Mucosa of descending colon (tissue), 3 donors: ENCODE measurements at regions not wholly inside any gene's neighbourhood (a gene's known extent, or its start where the extent isn't known, plus 50 kb on each side); places are given as distances from the start of the nearest gene placed in this dataset.

Source experiments
- ATAC-seq: fragments of 200-7000 bp; cut with Tn5 transposase; one replicate; pipeline ENCODE4 v1.9.1; 2020; ENCODE audit warnings: mild to moderate bottlenecking, moderate library complexity
- DNase-seq, 3 donors: peaks; one replicate each; pipeline ENCODE4 v3.0.0-alpha.2; 2020
- H3K36me3 ChIP-seq: fragments of 200-600 bp; one replicate; pipeline ENCODE4 v1.8.0; 2021; ENCODE audit warnings: low read depth, mild to moderate bottlenecking
- H3K4me1 ChIP-seq: fragments of 200-600 bp; one replicate; pipeline ENCODE4 v1.8.0; 2021; ENCODE audit warnings: low read depth, mild to moderate bottlenecking
- H3K4me3 ChIP-seq: fragments of 200-600 bp; one replicate; pipeline ENCODE4 v1.8.0; 2021; ENCODE audit warnings: mild to moderate bottlenecking
- H3K9me3 ChIP-seq: fragments of 200-600 bp; one replicate; pipeline ENCODE4 v1.8.0; 2021; ENCODE audit warnings: mild to moderate bottlenecking
- CTCF ChIP-seq: fragments of 200-600 bp; IDR thresholded peaks from one replicate; pipeline ENCODE4 v1.8.0; 2022; ENCODE audit warnings: antibody characterized with exemption, mild to moderate bottlenecking
- intact Hi-C, 2 donors: fragments of 100-400 bp; cut with DNase I in 1 of 2; cut with micrococcal nuclease in 1 of 2; formaldehyde crosslinking; loops; one replicate each; pipeline versions ENCODE4 v1.11.0 to v1.11.1; 2022; cut with DNase I, micrococcal nuclease
- donor health status: DM: no; HTN: no; CAD: no; lungs with moderate emphysema.
- donor health status: DM: no; HTN: no; CAD: no.
- donor health status: DM: no; HTN: yes; CAD: no.

GRCh38 chr17:77809814-77810213, 148.7 kb upstream of the TNRC6C start:
- Histone ChIP-seq H3K9me3 (no peaks in the 10 kb centered on the region), H3K36me3 (no peaks in the 10 kb centered on the region), H3K4me3 (no peak overlapping the region), H3K4me1 (no peaks in the 10 kb centered on the region)
- ATAC-seq, result no peak
- intact Hi-C loops, result no loop called here
- no peak for TF ChIP-seq CTCF
- no peak for DNase-seq

GRCh38 chr17:77810536-77810935, 148.0 kb upstream of the TNRC6C start:
- intact Hi-C loops, result no loop called here
- no peak for DNase-seq

GRCh38 chr17:77811521-77811920, 147.0 kb upstream of the TNRC6C start:
- intact Hi-C loops, result no loop called here
- H3K4me3 ChIP-seq, result no peak overlapping the region
- H3K36me3 ChIP-seq, result no peaks in the 10 kb centered on the region
- no peaks in the 10 kb centered on the region for H3K9me3 ChIP-seq
- TF ChIP-seq CTCF, result no peak
- DNase-seq (no peak), ATAC-seq (no peak)
- H3K4me1 ChIP-seq, result no peaks in the 10 kb centered on the region

More at GRCh38 chr17:77810536-77810935, 148.0 kb upstream of the TNRC6C start:
- no peak for TF ChIP-seq CTCF
- H3K4me3 ChIP-seq, result no peak overlapping the region
- H3K4me1 ChIP-seq, result no peaks in the 10 kb centered on the region
- no peaks in the 10 kb centered on the region for H3K9me3 ChIP-seq
- ATAC-seq, result no peak
- no peaks in the 10 kb centered on the region for H3K36me3 ChIP-seq

- no peak for DNase-seq
- TF ChIP-seq CTCF, result no peak
These were observed 144.3 kb upstream of the TNRC6C start for GRCh38 chr17:77814091-77814772.

GRCh38 chr17:77815127-77815905, 143.2 kb upstream of the TNRC6C start:
- ATAC-seq (no peak), DNase-seq (no peak)
- no peaks in the 10 kb centered on the region for H3K9me3 ChIP-seq
- no peak overlapping the region for H3K4me3 ChIP-seq
- no peaks in the 10 kb centered on the region for H3K36me3 ChIP-seq
- intact Hi-C loops, result no loop called here
- H3K4me1 ChIP-seq, result no peaks in the 10 kb centered on the region
- no peak for TF ChIP-seq CTCF

More at GRCh38 chr17:77814091-77814772, 144.3 kb upstream of the TNRC6C start:
- H3K4me1 ChIP-seq, result no peaks in the 10 kb centered on the region
- no peaks in the 10 kb centered on the region for H3K9me3 ChIP-seq
- ATAC-seq, result no peak
- no peaks in the 10 kb centered on the region for H3K36me3 ChIP-seq
- intact Hi-C loops, result no loop called here
- no peak overlapping the region for H3K4me3 ChIP-seq
